B cell (primary cell): ENCODE measurements at regions not wholly inside any gene's neighbourhood (a gene's known extent, or its start where the extent isn't known, plus 50 kb on each side); places are given as distances from the start of the nearest gene placed in this dataset.
"Not testable (repeated sequence)": the region's sequence is repeated elsewhere in the genome, so short reads cannot be mapped to it uniquely, and the experiment has no call there.

Experiments used
- ATAC-seq: fragments of 200-7000 bp; cut with Tn5 transposase; one replicate; pipeline ENCODE4 v1.10.0; 2021; ENCODE audit warnings: low read depth, mild to moderate bottlenecking, moderate number of reproducible peaks, moderate library complexity
- CTCF ChIA-PET: fragments of 350-600 bp; sonication (Branson Sonifier 250); formaldehyde crosslinking; loops from one replicate; lab custom pipeline; 2021; ENCODE audit warnings: antibody characterized with exemption, inconsistent platforms; lab: Charles Lee
- POLR2A ChIA-PET: fragments of 350-600 bp; sonication (Branson Sonifier 250); formaldehyde crosslinking; loops from one replicate; lab custom pipeline; 2021; ENCODE audit warnings: antibody characterized with exemption; lab: Charles Lee
- DNase-seq: peaks from one replicate; pipeline ENCODE4 v3.0.0; 2013
- H2AFZ ChIP-seq: 2 replicates; pipeline ENCODE4 v1.6.1; 2012; ENCODE audit warnings: mild to moderate bottlenecking, low read depth, low read length; ENCODE audit not compliant: insufficient read depth, poor library complexity, severe bottlenecking
- H3K27ac ChIP-seq, 2 donors: 1 replicate in 1 of 2; 2 replicates in 1 of 2; pipeline ENCODE4 v1.5.1; 2012 to 2013; ENCODE audit warnings: low read length in 2 of 2, mild to moderate bottlenecking in 2 of 2, moderate library complexity in 1 of 2
- H3K27me3 ChIP-seq, 4 experiments: fragments of 200-600 bp in 1 of 4; sonication (generic) in 1 of 4; replicated peaks in 1 of 4; 1 replicate in 2 of 4; 2 replicates in 2 of 4; pipeline versions ENCODE4 v1.6.1 to v1.7.0; 2013 to 2016; ENCODE audit warnings: low read length in 3 of 4, mild to moderate bottlenecking in 2 of 4, mixed read lengths in 1 of 4, moderate library complexity in 1 of 4; ENCODE audit not compliant: insufficient read depth in 4 of 4, control insufficient read depth in 3 of 4; ENCODE audit errors: control extremely low read depth in 1 of 4
- H3K36me3 ChIP-seq, 2 experiments: replicated peaks in 1 of 2; 1 replicate in 1 of 2; 2 replicates in 1 of 2; pipeline versions ENCODE4 v1.6.1 to v1.7.1; 2013; ENCODE audit warnings: low read length in 1 of 2; ENCODE audit not compliant: insufficient read depth in 2 of 2, control insufficient read depth in 1 of 2; ENCODE audit errors: control extremely low read depth in 1 of 2, extremely low read depth in 1 of 2
- H3K4me1 ChIP-seq, 2 donors: fragments of 200-600 bp in 1 of 2; sonication (generic) in 1 of 2; 1 replicate in 1 of 2; 2 replicates in 1 of 2; pipeline versions ENCODE4 v1.5.1 to v1.6.1; 2013 to 2017; ENCODE audit warnings: low read length in 2 of 2; ENCODE audit not compliant: control insufficient read depth in 2 of 2, insufficient read depth in 2 of 2
- H3K4me2 ChIP-seq: replicated peaks from 2 replicates; pipeline ENCODE3; 2012; ENCODE audit warnings: mild to moderate bottlenecking, low read depth, low read length; ENCODE audit not compliant: poor library complexity, severe bottlenecking
- H3K4me3 ChIP-seq, 5 experiments: fragments of 200-600 bp in 1 of 5; sonication (generic) in 1 of 5; 1 replicate in 3 of 5; 2 replicates in 2 of 5; pipeline versions ENCODE4 v1.5.1 to v1.7.0; 2011 to 2016; ENCODE audit warnings: low read length in 4 of 5, mild to moderate bottlenecking in 4 of 5, low read depth in 2 of 5, control low read depth in 1 of 5, moderate library complexity in 1 of 5; ENCODE audit not compliant: insufficient read depth in 1 of 5; ENCODE audit errors: control extremely low read depth in 1 of 5, extremely low read depth in 1 of 5
- H3K79me2 ChIP-seq: fragments of 200-600 bp; sonication (generic); one replicate; pipeline ENCODE4 v1.6.0; 2016; ENCODE audit warnings: low read length; ENCODE audit not compliant: control insufficient read depth, insufficient read depth
- H3K9ac ChIP-seq: fragments of 200-600 bp; sonication (generic); 2 replicates; pipeline ENCODE4 v1.6.1; 2017; ENCODE audit warnings: mild to moderate bottlenecking, low read length, moderate library complexity
- H3K9me3 ChIP-seq, 3 donors: one replicate each; pipeline versions ENCODE4 v1.6.1 to v1.7.1; 2013; ENCODE audit warnings: low read length in 2 of 3; ENCODE audit not compliant: control insufficient read depth in 2 of 3, insufficient read depth in 1 of 3; ENCODE audit errors: control extremely low read depth in 1 of 3
- H4K20me1 ChIP-seq: 2 replicates; pipeline ENCODE4 v1.6.0; 2012; ENCODE audit warnings: mild to moderate bottlenecking, low read length; ENCODE audit not compliant: insufficient read depth, control insufficient read depth, poor library complexity, severe bottlenecking
- H3K27ac Mint-ChIP-seq: one replicate; pipeline ENCODE4 v1.8.0; 2021; ENCODE audit warnings: mixed read lengths
- H3K27me3 Mint-ChIP-seq: one replicate; pipeline ENCODE4 v1.8.0; 2021; ENCODE audit warnings: mixed read lengths
- H3K4me1 Mint-ChIP-seq: one replicate; pipeline ENCODE4 v1.8.0; 2021; ENCODE audit warnings: mixed read lengths
- H3K4me3 Mint-ChIP-seq: one replicate; pipeline ENCODE4 v1.8.0; 2021; ENCODE audit warnings: mixed read lengths
- H3K9me3 Mint-ChIP-seq: one replicate; pipeline ENCODE4 v1.8.0; 2022; ENCODE audit warnings: mixed read lengths; ENCODE audit not compliant: insufficient read depth
- WGBS: methylation state at CpG from one replicate; pipeline ENCODE4 v1.1.5; 2013; ENCODE audit warnings: missing lambda C conversion rate; ENCODE audit not compliant: insufficient coverage; 5-methylcytosine and 5-hydroxymethylcytosine counted together
- intact Hi-C: fragments of 100-400 bp; cut with micrococcal nuclease; formaldehyde crosslinking; loops from one replicate; pipeline ENCODE4 v1.10.0; 2022

- intact Hi-C loops, H3K27ac Mint-ChIP-seq, H2AFZ ChIP-seq, H3K4me1 ChIP-seq, H3K27me3 ChIP-seq, H3K27ac ChIP-seq, H3K4me3 ChIP-seq, H3K4me2 ChIP-seq, H3K9me3 Mint-ChIP-seq, H3K9ac ChIP-seq, H3K36me3 ChIP-seq, ATAC-seq, DNase-seq, POLR2A ChIA-PET, H3K79me2 ChIP-seq, H4K20me1 ChIP-seq, CTCF ChIA-PET, H3K9me3 ChIP-seq, H3K4me3 Mint-ChIP-seq, H3K4me1 Mint-ChIP-seq: not testable (repeated sequence)
- peaks cover 28% of the 10 kb centered on the region for H3K27me3 Mint-ChIP-seq
- 100% methylated on average over 1 of the region's 6 CpGs for WGBS
Observed at GRCh38 chr1:224040006-224040405, 73.9 kb upstream of the FBXO28 start.

- ATAC-seq, intact Hi-C loops, H3K9ac ChIP-seq, H3K4me1 Mint-ChIP-seq, H3K4me3 Mint-ChIP-seq, H3K27me3 ChIP-seq, H3K79me2 ChIP-seq, H3K4me1 ChIP-seq, H2AFZ ChIP-seq, POLR2A ChIA-PET, H3K27ac ChIP-seq, H4K20me1 ChIP-seq, H3K9me3 Mint-ChIP-seq, H3K36me3 ChIP-seq, H3K4me2 ChIP-seq, H3K9me3 ChIP-seq, DNase-seq, H3K27ac Mint-ChIP-seq, H3K4me3 ChIP-seq, CTCF ChIA-PET: not testable (repeated sequence)
- WGBS = no CpG with 5 or more reads among the region's 2 CpGs
- H3K27me3 Mint-ChIP-seq = peaks cover 20% of the 10 kb centered on the region
Observed at GRCh38 chr1:224038832-224039231, 75.1 kb upstream of the FBXO28 start.

- ATAC-seq, H3K27ac ChIP-seq, H3K4me3 ChIP-seq, H3K79me2 ChIP-seq, H3K9me3 Mint-ChIP-seq, intact Hi-C loops, H3K27me3 ChIP-seq, H3K4me1 ChIP-seq, DNase-seq, H3K9ac ChIP-seq, H3K4me3 Mint-ChIP-seq, H3K4me1 Mint-ChIP-seq, POLR2A ChIA-PET, H3K9me3 ChIP-seq, CTCF ChIA-PET, H3K4me2 ChIP-seq, H4K20me1 ChIP-seq, H2AFZ ChIP-seq, H3K36me3 ChIP-seq, H3K27ac Mint-ChIP-seq: not testable (repeated sequence)
- no CpG with 5 or more reads among the region's 3 CpGs for WGBS
- H3K27me3 Mint-ChIP-seq = peaks cover 14% of the 10 kb centered on the region
Observed at GRCh38 chr1:224037362-224037761, 76.5 kb upstream of the FBXO28 start.

- H3K79me2 ChIP-seq, H3K9me3 ChIP-seq, POLR2A ChIA-PET, intact Hi-C loops, H3K9me3 Mint-ChIP-seq, H3K4me2 ChIP-seq, H3K4me3 ChIP-seq, DNase-seq, H3K27ac Mint-ChIP-seq, H3K4me1 ChIP-seq, H3K4me3 Mint-ChIP-seq, CTCF ChIA-PET, H3K9ac ChIP-seq, H3K36me3 ChIP-seq, H3K27me3 ChIP-seq, H3K27me3 Mint-ChIP-seq, H4K20me1 ChIP-seq, H3K4me1 Mint-ChIP-seq, H3K27ac ChIP-seq, H2AFZ ChIP-seq, ATAC-seq: not testable (repeated sequence)
- no CpG with 5 or more reads among the region's 3 CpGs for WGBS
Observed at GRCh38 chr1:224032608-224033276, 81.2 kb upstream of the FBXO28 start.
